ENCODE measurements at regions not wholly inside any gene's neighbourhood (a gene's known extent, or its start where the extent isn't known, plus 50 kb on each side); places are given as distances from the start of the nearest gene placed in this dataset.

GRCh38 chr6:147891671-147892070 lies 383.2 kb downstream of the SAMD5 start:
- Histone ChIP-seq H3K4me1 (no peaks in the 10 kb centered on the region), H3K36me3 (no peaks in the 10 kb centered on the region), H3K9me3 (peaks cover 0 to 19% (median 0%) of the 10 kb centered on the region in 11 donors), H3K27me3 (no peaks in the 10 kb centered on the region), H3K4me3 (no peak overlapping the region), H3K27ac (no peak overlapping the region)
- WGBS, 2 donors = 75 to 77% methylated on average over 8 of the region's 8 CpGs
- no peak for TF ChIP-seq CTCF (IDR thresholded peaks at IDR 0.05)
- no peak for ATAC-seq
- DNase-seq = no peak
- intact Hi-C loops (cut with DNase I) = no loop called here

GRCh38 chr6:147892476-147892875 lies 384.0 kb downstream of the SAMD5 start:
- 72 to 85% methylated on average over 3 of the region's 3 CpGs for WGBS, 2 donors
- no peak overlapping the region for H3K4me3 ChIP-seq
- H3K4me1 ChIP-seq = no peaks in the 10 kb centered on the region
- H3K36me3 ChIP-seq = no peaks in the 10 kb centered on the region
- H3K27ac ChIP-seq = no peak overlapping the region
- no peak for DNase-seq
- no peak for TF ChIP-seq CTCF (IDR thresholded peaks at IDR 0.05)
- H3K9me3 ChIP-seq = peaks cover 0 to 11% (median 0%) of the 10 kb centered on the region in 11 donors
- no peak for ATAC-seq
- H3K27me3 ChIP-seq = no peaks in the 10 kb centered on the region
- intact Hi-C loops (cut with DNase I) = no loop called here

GRCh38 chr6:147895272-147895671 lies 386.8 kb downstream of the SAMD5 start:
- 88% methylated on average over 4 of the region's 4 CpGs for WGBS, 2 donors
- H3K9me3 ChIP-seq = no peaks in the 10 kb centered on the region
- ATAC-seq = no peak

DNA sequence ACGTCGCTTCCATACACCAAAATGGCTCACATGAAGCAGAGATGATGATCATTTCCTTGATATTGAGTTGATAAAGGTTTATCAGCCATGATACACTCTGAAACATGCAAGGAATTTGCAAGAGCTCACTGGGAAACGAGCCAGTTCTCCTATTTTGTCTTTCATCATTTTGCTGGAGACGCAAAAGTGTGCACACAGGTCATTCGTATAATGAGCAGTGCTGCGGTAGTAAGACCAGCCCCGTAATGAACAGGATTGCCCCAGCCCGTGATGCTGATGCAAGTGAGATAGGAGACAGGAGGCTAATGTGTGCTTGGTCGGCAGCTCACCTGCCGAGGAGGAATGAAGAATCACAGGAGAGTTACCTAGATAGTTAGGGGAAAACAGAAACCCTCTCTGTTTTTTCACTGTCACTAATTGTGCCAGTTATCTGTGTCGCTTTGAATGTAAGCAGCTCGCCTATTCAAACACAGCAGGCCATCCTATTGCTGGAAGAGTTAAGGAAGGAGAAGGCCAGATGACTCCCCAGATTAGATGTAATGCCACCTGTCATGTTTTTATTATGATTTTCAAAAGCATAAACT lies 391.8 kb downstream of the SAMD5 start:
- 76% methylated on average over 12 of the region's 12 CpGs for WGBS, 2 donors

More at GRCh38 chr6:147895272-147895671, 386.8 kb downstream of the SAMD5 start:
- DNase-seq = no peak
- H3K4me3 ChIP-seq = no peak overlapping the region
- H3K36me3 ChIP-seq = no peaks in the 10 kb centered on the region
- intact Hi-C loops (cut with DNase I) = no loop called here
- no peaks in the 10 kb centered on the region for H3K4me1 ChIP-seq
- H3K27me3 ChIP-seq = no peaks in the 10 kb centered on the region
- TF ChIP-seq CTCF (IDR thresholded peaks at IDR 0.05) = no peak
- no peak overlapping the region for H3K27ac ChIP-seq

More for the DNA sequence above, 391.8 kb downstream of the SAMD5 start:
- no peaks in the 10 kb centered on the region for H3K27me3 ChIP-seq
- no peak overlapping the region for H3K27ac ChIP-seq
- no peak for ATAC-seq
- no peaks in the 10 kb centered on the region for H3K4me1 ChIP-seq
- H3K36me3 ChIP-seq = no peaks in the 10 kb centered on the region
- DNase-seq = no peak
- H3K4me3 ChIP-seq = no peak overlapping the region
- H3K9me3 ChIP-seq = no peaks in the 10 kb centered on the region
- intact Hi-C loops (cut with DNase I) = no loop called here
- TF ChIP-seq CTCF (IDR thresholded peaks at IDR 0.05) = no peak

Measured in heart right ventricle (tissue), 16 donors.